SK-N-SH (cell line): ENCODE measurements at regions not wholly inside any gene's neighbourhood (a gene's known extent, or its start where the extent isn't known, plus 50 kb on each side); places are given as distances from the start of the nearest gene placed in this dataset.

Source experiments
- FOXM1 ChIP-seq: IDR thresholded peaks from 2 replicates; pipeline ENCODE4 v1.4.0; 2012; ENCODE audit warnings: low read depth, mild to moderate bottlenecking
- GABPA ChIP-seq: IDR thresholded peaks from 2 replicates; pipeline ENCODE4 v1.4.0; 2012; ENCODE audit warnings: low read depth, mild to moderate bottlenecking
- JUND ChIP-seq: IDR thresholded peaks from 2 replicates; pipeline ENCODE4 v1.4.0; 2012
- POLR2AphosphoS5 ChIP-seq: IDR thresholded peaks from 2 replicates; pipeline ENCODE4 v1.6.1; 2012; ENCODE audit warnings: low read depth, low read length
- SMC3 ChIP-seq: IDR thresholded peaks from 2 replicates; pipeline ENCODE4 v1.6.1; 2012; ENCODE audit warnings: low read depth, low read length, improper control_type of control experiment
- TAF1 ChIP-seq: IDR thresholded peaks from 2 replicates; pipeline ENCODE4 v1.6.1; 2012; ENCODE audit warnings: low read depth, mild to moderate bottlenecking, low read length, moderate library complexity, borderline replicate concordance
- TEAD4 ChIP-seq: IDR thresholded peaks from 2 replicates; pipeline ENCODE4 v1.4.0; 2012; ENCODE audit warnings: mild to moderate bottlenecking, borderline replicate concordance; ENCODE audit not compliant: insufficient read depth
- TF ChIP-seq, protein P1 (sequence below): fragments of 200-600 bp; sonication (generic); IDR thresholded peaks from 2 replicates; pipeline ENCODE4 v1.6.1; 2017; ENCODE audit warnings: antibody characterized with exemption, mild to moderate bottlenecking, moderate library complexity
- TF ChIP-seq, protein P2 (sequence below): IDR thresholded peaks from 2 replicates; pipeline ENCODE4 v1.4.0; 2012; ENCODE audit warnings: low read depth
- TF ChIP-seq, protein P3 (sequence below): IDR thresholded peaks from 2 replicates; pipeline ENCODE4 v1.6.1; 2012; ENCODE audit warnings: mild to moderate bottlenecking, low read depth, low read length, moderate library complexity

DNA sequence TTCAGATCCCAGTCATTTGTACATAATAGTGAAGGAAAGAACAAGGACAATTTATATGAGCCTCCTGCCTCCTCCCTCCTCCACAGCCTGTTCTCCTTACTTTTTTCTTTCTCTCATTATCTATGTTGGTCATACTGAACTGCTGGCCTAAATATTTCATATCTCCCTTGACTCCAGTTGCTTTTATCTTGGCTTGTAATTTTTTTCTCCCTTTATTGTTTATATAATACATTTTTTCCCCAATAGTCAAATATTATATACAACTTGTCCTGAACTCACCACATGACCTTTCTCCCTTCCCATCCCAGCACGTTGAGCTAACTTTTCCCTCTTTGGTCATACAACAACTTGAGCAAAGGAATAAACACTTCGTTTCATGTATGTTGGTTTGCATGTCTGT, 752.1 kb downstream of the LTN1 start:
- TF ChIP-seq, protein P1, sequence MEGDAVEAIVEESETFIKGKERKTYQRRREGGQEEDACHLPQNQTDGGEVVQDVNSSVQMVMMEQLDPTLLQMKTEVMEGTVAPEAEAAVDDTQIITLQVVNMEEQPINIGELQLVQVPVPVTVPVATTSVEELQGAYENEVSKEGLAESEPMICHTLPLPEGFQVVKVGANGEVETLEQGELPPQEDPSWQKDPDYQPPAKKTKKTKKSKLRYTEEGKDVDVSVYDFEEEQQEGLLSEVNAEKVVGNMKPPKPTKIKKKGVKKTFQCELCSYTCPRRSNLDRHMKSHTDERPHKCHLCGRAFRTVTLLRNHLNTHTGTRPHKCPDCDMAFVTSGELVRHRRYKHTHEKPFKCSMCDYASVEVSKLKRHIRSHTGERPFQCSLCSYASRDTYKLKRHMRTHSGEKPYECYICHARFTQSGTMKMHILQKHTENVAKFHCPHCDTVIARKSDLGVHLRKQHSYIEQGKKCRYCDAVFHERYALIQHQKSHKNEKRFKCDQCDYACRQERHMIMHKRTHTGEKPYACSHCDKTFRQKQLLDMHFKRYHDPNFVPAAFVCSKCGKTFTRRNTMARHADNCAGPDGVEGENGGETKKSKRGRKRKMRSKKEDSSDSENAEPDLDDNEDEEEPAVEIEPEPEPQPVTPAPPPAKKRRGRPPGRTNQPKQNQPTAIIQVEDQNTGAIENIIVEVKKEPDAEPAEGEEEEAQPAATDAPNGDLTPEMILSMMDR, result no peak
- TF ChIP-seq GABPA (no peak), JUND (no peak), FOXM1 (no peak), SMC3 (no peak), TAF1 (no peak), POLR2AphosphoS5 (no peak), TEAD4 (no peak)
- TF ChIP-seq, protein P2, sequence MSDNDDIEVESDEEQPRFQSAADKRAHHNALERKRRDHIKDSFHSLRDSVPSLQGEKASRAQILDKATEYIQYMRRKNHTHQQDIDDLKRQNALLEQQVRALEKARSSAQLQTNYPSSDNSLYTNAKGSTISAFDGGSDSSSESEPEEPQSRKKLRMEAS, result no peak
- TF ChIP-seq, protein P3, sequence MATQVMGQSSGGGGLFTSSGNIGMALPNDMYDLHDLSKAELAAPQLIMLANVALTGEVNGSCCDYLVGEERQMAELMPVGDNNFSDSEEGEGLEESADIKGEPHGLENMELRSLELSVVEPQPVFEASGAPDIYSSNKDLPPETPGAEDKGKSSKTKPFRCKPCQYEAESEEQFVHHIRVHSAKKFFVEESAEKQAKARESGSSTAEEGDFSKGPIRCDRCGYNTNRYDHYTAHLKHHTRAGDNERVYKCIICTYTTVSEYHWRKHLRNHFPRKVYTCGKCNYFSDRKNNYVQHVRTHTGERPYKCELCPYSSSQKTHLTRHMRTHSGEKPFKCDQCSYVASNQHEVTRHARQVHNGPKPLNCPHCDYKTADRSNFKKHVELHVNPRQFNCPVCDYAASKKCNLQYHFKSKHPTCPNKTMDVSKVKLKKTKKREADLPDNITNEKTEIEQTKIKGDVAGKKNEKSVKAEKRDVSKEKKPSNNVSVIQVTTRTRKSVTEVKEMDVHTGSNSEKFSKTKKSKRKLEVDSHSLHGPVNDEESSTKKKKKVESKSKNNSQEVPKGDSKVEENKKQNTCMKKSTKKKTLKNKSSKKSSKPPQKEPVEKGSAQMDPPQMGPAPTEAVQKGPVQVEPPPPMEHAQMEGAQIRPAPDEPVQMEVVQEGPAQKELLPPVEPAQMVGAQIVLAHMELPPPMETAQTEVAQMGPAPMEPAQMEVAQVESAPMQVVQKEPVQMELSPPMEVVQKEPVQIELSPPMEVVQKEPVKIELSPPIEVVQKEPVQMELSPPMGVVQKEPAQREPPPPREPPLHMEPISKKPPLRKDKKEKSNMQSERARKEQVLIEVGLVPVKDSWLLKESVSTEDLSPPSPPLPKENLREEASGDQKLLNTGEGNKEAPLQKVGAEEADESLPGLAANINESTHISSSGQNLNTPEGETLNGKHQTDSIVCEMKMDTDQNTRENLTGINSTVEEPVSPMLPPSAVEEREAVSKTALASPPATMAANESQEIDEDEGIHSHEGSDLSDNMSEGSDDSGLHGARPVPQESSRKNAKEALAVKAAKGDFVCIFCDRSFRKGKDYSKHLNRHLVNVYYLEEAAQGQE, result no peak
